Coronary artery (tissue), 2 donors: ENCODE measurements at regions not wholly inside any gene's neighbourhood (a gene's known extent, or its start where the extent isn't known, plus 50 kb on each side); places are given as distances from the start of the nearest gene placed in this dataset.

Source experiments
- DNase-seq: peaks from one replicate; pipeline ENCODE4 v3.0.0-alpha.2; 2017; ENCODE audit warnings: low spot score
- H3K27ac ChIP-seq, 2 donors: fragments of 200-600 bp; sonication (generic); one replicate each; pipeline ENCODE4 v1.5.1; 2016 to 2019
- H3K4me3 ChIP-seq: fragments of 200-600 bp; sonication (generic); 2 replicates; pipeline ENCODE4 v1.5.1; 2016; ENCODE audit warnings: mild to moderate bottlenecking, moderate library complexity
- CTCF ChIP-seq: fragments of 200-600 bp; sonication (generic); IDR thresholded peaks from one replicate; pipeline ENCODE4 v1.5.1; 2019; ENCODE audit warnings: antibody characterized with exemption

GRCh38 chr2:120669971-120670370 lies 65.7 kb upstream of the GLI2 start:
- peak; percentile 43 for DNase-seq
- no peak for TF ChIP-seq CTCF
- Histone ChIP-seq H3K4me3 (no peak overlapping the region), H3K27ac (no peak overlapping the region)

GRCh38 chr2:120670371-120670770 lies 65.3 kb upstream of the GLI2 start:
- TF ChIP-seq CTCF, result no peak
- no peak overlapping the region for H3K27ac ChIP-seq

GRCh38 chr2:120670771-120671480 lies 64.7 kb upstream of the GLI2 start:
- TF ChIP-seq CTCF, result no peak
- Histone ChIP-seq H3K27ac (no peak overlapping the region), H3K4me3 (no peak overlapping the region)
- DNase-seq, result peak; percentile 53

More at GRCh38 chr2:120670371-120670770, 65.3 kb upstream of the GLI2 start:
- no peak overlapping the region for H3K4me3 ChIP-seq
- peak; percentile 58 for DNase-seq

DNA sequence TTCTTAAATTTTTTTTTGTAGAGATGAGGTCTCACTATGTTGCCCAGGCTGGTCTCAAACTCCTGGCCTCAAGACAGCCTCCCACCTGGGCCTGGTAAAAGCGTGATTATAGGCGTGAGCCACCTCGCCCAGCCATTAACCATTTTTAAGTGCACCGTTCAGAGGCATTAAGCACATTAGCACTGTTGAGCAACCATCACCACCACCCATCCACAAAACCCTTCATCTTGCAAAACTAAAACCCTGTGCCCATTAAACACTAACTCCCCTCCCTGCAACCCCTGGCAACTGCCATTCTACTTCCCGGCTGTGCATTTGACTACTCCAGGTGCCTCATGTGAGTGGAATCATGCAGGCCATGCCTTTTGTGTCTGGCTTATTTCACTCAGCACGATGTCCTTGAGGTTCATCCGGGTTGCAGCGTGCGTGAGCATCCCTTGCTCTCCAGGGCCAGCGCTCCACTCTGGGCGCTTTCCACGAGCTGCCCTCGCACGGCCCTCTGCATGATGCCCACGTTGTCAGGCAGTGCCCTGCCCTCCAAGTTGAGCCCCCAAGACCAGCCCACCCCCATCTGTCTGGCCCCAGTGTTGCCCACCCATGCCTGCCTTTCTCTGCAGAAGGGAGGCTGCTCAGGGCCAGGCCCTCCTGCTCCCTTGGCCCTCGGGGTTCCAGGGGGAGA lies 63.0 kb upstream of the GLI2 start:
- no peak overlapping the region for H3K27ac ChIP-seq
- no peak for DNase-seq
- no peak for TF ChIP-seq CTCF
- H3K4me3 ChIP-seq, result no peak overlapping the region

DNA sequence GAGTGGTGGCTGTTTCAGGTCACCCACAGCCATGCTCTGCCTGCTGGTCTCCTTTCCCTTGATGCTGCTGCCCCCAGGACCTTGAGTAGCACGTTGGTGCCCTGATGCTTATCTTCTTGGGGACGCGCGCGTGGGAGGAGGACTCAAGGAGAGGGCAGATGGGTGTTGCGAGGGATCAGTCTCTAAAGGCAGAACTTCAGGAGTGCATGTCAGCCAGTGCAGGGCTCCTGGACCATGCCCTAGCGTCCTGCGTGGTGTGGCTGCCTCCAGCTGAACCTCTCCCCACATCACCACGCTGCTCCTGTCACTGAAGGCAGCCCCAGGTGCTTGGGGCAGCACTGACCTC lies 62.5 kb upstream of the GLI2 start:
- TF ChIP-seq CTCF, result no peak
- H3K27ac ChIP-seq, result no peak overlapping the region
- DNase-seq, result peak; percentile 62
- H3K4me3 ChIP-seq, result no peak overlapping the region

GRCh38 chr2:120673571-120674061 lies 62.1 kb upstream of the GLI2 start:
- no peak overlapping the region for H3K27ac ChIP-seq
- DNase-seq, result peak; percentile 40
- no peak for TF ChIP-seq CTCF
- H3K4me3 ChIP-seq, result no peak overlapping the region
